Spleen (tissue), 11 donors: ENCODE measurements at regions not wholly inside any gene's neighbourhood (a gene's known extent, or its start where the extent isn't known, plus 50 kb on each side); places are given as distances from the start of the nearest gene placed in this dataset.
A peak's percentile ranks its signal among the peaks of the same experiment; 100 is the strongest.

Experiments
- DNase-seq: peaks from one replicate; pipeline ENCODE4 v3.0.0-alpha.2; 2020
- H3K27ac ChIP-seq, 8 donors: fragments of 200-600 bp; sonication (generic) in 7 of 8; 1 replicate in 4 of 8; 2 replicates in 4 of 8; pipeline versions ENCODE4 v1.5.0 to v1.8.0; 2016 to 2021; ENCODE audit warnings: inconsistent platforms in 4 of 8, mild to moderate bottlenecking in 4 of 8, moderate library complexity in 1 of 8
- H3K27me3 ChIP-seq, 7 donors: fragments of 200-600 bp; sonication (generic) in 6 of 7; replicated peaks in 1 of 7; 1 replicate in 4 of 7; 2 replicates in 3 of 7; pipeline versions ENCODE4 v1.5.0 to v1.8.0; 2016 to 2021; ENCODE audit warnings: inconsistent platforms in 3 of 7, mild to moderate bottlenecking in 1 of 7
- H3K36me3 ChIP-seq, 6 donors: fragments of 200-600 bp; sonication (generic) in 5 of 6; 1 replicate in 4 of 6; 2 replicates in 2 of 6; pipeline versions ENCODE4 v1.5.0 to v1.8.0; 2016 to 2021; ENCODE audit warnings: inconsistent platforms in 2 of 6
- H3K4me1 ChIP-seq, 6 donors: fragments of 200-600 bp; sonication (generic) in 5 of 6; 1 replicate in 3 of 6; 2 replicates in 3 of 6; pipeline versions ENCODE4 v1.5.0 to v1.8.0; 2016 to 2021; ENCODE audit warnings: inconsistent platforms in 3 of 6
- H3K4me3 ChIP-seq, 8 donors: fragments of 200-600 bp; sonication (generic) in 7 of 8; 1 replicate in 4 of 8; 2 replicates in 4 of 8; pipeline versions ENCODE4 v1.5.0 to v1.8.0; 2016 to 2021; ENCODE audit warnings: inconsistent platforms in 4 of 8, mild to moderate bottlenecking in 4 of 8, moderate library complexity in 2 of 8
- H3K9me3 ChIP-seq, 8 donors: fragments of 200-600 bp; sonication (generic) in 7 of 8; 1 replicate in 4 of 8; 2 replicates in 4 of 8; pipeline versions ENCODE4 v1.5.0 to v1.8.0; 2016 to 2021; ENCODE audit warnings: inconsistent platforms in 4 of 8
- POLR2A ChIP-seq, 3 donors: fragments of 450-650 bp; IDR thresholded peaks; one replicate each; pipeline ENCODE4 v1.5.1; 2017; ENCODE audit warnings: antibody characterized with exemption in 3 of 3, mild to moderate bottlenecking in 1 of 3
- POLR2AphosphoS5 ChIP-seq, 3 donors: sonication (generic); formaldehyde crosslinking; IDR thresholded peaks; one replicate each; pipeline ENCODE4 v1.5.1; 2017; ENCODE audit warnings: antibody characterized with exemption in 3 of 3
- WGBS, 5 donors: extraction: QIAGEN DNeasy Blood & Tissue Kit in 3 of 5; methylation state at CpG; one replicate each; pipeline versions ENCODE4 v1.1.5 to v1.1.7; 2013 to 2018; 5-methylcytosine and 5-hydroxymethylcytosine counted together
- intact Hi-C: fragments of 100-400 bp; cut with DNase I; formaldehyde crosslinking; loops from one replicate; pipeline ENCODE4 v1.15.0; 2023; ENCODE audit warnings: low total_unique reads
- TF ChIP-seq, protein P1 (sequence below), 11 experiments: fragments of 200-600 bp in 7 of 11; fragments of 450-650 bp in 4 of 11; sonication (generic) in 4 of 11; IDR thresholded peaks in 8 of 11; conservative IDR thresholded peaks in 3 of 11; 1 replicate in 7 of 11; 2 replicates in 4 of 11; pipeline versions ENCODE4 v1.4.0 to v1.8.0; 2016 to 2021; ENCODE audit warnings: antibody characterized with exemption in 11 of 11, inconsistent platforms in 4 of 11, mild to moderate bottlenecking in 1 of 11
- donor health status: healthy with polysubstance abuse.
- donor health status: DM: no; HTN: no; CAD: no; lungs with moderate emphysema.
- donor health status: DM: no; HTN: no; CAD: no.
- donor health status: Bipolar disorder and iron deficiency.
- donor health status: healthy.
- donor health status: DM: no; HTN: no; CAD: no.
- donor health status: DM: yes; HTN: yes; CAD: no.

DNA sequence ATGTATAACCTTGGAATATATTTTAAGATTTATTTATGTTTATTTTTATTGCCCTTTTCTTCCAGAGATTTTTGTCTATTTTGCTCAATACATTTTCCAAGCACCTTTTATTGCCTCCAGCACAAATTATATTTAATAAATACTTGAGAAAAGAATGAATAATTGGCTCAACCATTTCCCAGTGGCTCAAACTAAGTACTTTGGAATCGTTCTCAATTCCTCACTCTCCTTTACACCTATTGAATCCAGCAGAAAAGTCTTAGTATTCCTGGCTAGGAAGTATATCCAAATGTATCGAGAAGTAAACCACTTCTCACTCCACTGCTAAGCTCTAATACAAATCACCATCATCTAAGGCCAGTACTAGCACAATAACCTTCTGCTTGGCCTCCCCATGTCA is 276.1 kb downstream of the NEBL start:
- DNase-seq = no peak
- intact Hi-C loops = no loop called here

DNA sequence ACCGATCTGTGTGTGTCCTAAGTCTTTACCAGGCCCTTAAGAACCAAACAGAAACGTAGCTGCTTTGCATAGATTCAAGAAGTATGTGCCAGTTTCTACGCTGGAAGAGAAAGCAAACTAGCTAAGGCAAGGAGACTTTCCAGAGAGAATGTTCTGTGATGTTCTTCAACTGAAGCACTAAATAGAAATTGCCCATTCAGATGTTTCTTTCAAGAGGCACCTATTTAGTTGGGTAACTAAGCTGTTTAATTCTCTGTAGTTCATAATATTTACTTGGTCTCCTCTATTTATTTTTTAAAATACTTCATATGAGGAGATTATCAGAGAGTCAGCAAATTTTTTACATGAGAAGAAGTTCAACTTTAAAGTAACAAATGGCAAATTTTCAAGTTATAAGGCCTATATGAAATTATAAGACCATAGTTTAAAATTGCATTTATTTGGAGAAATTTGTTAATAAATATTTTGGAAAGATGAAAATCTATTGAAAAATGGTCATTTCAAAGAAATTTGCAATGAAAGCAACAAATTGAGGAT is 279.0 kb downstream of the NEBL start:
- Histone ChIP-seq H3K4me3 (no peak overlapping the region), H3K4me1 (peaks cover 0 to 15% (median 3%) of the 10 kb centered on the region in 6 donors), H3K27me3 (no peaks in the 10 kb centered on the region), H3K9me3 (no peaks in the 10 kb centered on the region), H3K27ac (no peak overlapping the region), H3K36me3 (no peaks in the 10 kb centered on the region)
- intact Hi-C loops = no loop called here
- TF ChIP-seq POLR2A (IDR thresholded peaks at IDR 0.05) (no peak), POLR2AphosphoS5 (IDR thresholded peaks at IDR 0.05) (no peak)
- TF ChIP-seq, protein P1, sequence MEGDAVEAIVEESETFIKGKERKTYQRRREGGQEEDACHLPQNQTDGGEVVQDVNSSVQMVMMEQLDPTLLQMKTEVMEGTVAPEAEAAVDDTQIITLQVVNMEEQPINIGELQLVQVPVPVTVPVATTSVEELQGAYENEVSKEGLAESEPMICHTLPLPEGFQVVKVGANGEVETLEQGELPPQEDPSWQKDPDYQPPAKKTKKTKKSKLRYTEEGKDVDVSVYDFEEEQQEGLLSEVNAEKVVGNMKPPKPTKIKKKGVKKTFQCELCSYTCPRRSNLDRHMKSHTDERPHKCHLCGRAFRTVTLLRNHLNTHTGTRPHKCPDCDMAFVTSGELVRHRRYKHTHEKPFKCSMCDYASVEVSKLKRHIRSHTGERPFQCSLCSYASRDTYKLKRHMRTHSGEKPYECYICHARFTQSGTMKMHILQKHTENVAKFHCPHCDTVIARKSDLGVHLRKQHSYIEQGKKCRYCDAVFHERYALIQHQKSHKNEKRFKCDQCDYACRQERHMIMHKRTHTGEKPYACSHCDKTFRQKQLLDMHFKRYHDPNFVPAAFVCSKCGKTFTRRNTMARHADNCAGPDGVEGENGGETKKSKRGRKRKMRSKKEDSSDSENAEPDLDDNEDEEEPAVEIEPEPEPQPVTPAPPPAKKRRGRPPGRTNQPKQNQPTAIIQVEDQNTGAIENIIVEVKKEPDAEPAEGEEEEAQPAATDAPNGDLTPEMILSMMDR (IDR thresholded peaks at IDR 0.05 in 8 of 11, conservative IDR thresholded peaks at IDR 0.05 in 3 of 11) = no peak
- DNase-seq = no peak
- WGBS, 5 donors = 55 to 84% (median 79%) methylated on average over 3 of the region's 3 CpGs

More for the DNA sequence above, 276.1 kb downstream of the NEBL start:
- H3K27me3 ChIP-seq = no peaks in the 10 kb centered on the region
- H3K9me3 ChIP-seq = peaks cover 0 to 4% (median 0%) of the 10 kb centered on the region in 8 donors
- no peak overlapping the region for H3K27ac ChIP-seq
- no peak overlapping the region for H3K4me3 ChIP-seq
- H3K4me1 ChIP-seq = peaks cover 0 to 15% (median 3%) of the 10 kb centered on the region in 6 donors
- no peaks in the 10 kb centered on the region for H3K36me3 ChIP-seq
- 80 to 90% (median 86%) methylated on average over 2 of the region's 2 CpGs for WGBS, 5 donors
- TF ChIP-seq POLR2A (IDR thresholded peaks at IDR 0.05) (no peak), POLR2AphosphoS5 (IDR thresholded peaks at IDR 0.05) (no peak)
- TF ChIP-seq, protein P1 (IDR thresholded peaks at IDR 0.05 in 8 of 11, conservative IDR thresholded peaks at IDR 0.05 in 3 of 11) = no peak

DNA sequence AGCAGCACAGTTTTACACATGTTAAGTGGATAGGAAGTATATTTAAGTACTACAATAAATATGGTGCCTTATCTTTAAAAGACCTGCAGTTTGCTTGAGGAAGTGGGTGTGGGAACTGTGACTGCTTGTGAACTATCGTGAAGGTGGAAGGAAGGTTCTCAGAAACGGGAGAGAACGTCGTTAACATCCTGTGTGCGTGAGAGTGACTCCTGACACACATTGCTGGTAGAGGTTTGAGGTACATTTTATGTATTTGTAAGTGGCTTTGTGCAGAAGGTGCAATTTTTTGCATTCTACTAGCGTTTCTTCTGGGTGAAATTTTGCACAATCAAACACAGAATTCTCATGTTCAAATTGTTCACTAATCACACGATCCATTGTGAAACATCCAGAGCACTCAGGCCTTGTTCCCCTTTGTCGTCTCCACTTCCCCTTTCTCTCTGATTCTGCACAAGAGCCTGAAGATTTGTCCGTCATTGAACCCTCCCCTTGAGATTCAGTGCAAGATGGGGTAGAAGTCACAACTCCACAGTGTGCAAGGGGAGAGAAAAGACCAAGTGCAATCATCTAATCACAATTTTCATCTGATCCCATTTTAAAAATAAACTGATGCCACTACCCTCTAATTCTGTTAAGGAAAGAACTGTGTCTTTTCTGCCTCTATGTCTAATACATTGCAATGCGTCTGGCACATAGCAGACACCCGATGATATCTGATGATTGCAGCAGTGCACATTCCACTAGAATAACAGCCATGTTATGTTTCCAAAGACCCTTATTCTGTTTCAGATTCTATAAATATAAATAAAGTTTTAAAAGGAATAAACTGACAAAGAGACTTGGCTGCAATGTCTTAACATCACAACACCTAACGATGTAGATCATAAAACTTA is 279.9 kb downstream of the NEBL start:
- DNase-seq = no peak
- Histone ChIP-seq H3K9me3 (no peaks in the 10 kb centered on the region), H3K27ac (peak overlapping the region in 6 of 8 donors; percentile 12 to 65 (median 48)), H3K36me3 (no peaks in the 10 kb centered on the region), H3K4me3 (peak overlapping the region in 1 of 8 donors; percentile 38), H3K27me3 (no peaks in the 10 kb centered on the region), H3K4me1 (peaks cover 0 to 15% (median 3%) of the 10 kb centered on the region in 6 donors)
- intact Hi-C loops = no loop called here
- 25 to 46% (median 28%) methylated on average over 12 of the region's 12 CpGs for WGBS, 5 donors
- TF ChIP-seq POLR2A (IDR thresholded peaks at IDR 0.05) = no peak
- no peak for TF ChIP-seq POLR2AphosphoS5 (IDR thresholded peaks at IDR 0.05)
- TF ChIP-seq, protein P1 (IDR thresholded peaks at IDR 0.05 in 8 of 11, conservative IDR thresholded peaks at IDR 0.05 in 3 of 11) = no peak

DNA sequence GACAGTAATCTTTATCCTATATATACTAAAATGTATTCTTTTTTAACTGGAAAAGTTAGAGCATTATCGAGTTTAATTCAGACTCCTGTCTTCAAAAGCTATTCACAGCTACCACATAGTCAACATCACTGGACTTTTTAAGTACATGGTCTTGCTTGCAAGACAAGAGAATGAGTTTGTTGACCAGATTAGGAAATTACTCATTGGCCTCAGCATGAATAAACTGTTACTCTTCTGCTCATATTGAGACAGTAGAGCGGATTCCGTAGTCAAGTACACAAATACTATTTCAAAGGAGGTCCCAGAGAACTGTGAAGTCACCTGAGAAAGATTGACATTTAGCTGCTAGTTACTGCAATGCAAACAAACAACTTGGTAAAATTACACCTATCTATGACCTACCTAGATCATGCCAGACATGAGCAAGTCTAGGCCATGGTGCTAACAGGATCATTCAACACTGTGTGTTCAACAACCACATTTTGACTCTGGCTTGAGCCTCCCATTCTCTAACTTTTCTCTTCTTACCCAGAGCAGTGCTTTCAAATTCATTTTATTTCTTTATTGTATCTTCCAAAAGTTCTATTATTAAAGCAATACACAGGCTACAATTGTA is 280.9 kb downstream of the NEBL start:
- Histone ChIP-seq H3K27me3 (no peaks in the 10 kb centered on the region), H3K4me1 (peaks cover 0 to 15% (median 3%) of the 10 kb centered on the region in 6 donors), H3K4me3 (no peak overlapping the region), H3K9me3 (no peaks in the 10 kb centered on the region), H3K36me3 (no peaks in the 10 kb centered on the region), H3K27ac (peak overlapping the region in 4 of 8 donors; percentile 12 to 65 (median 47))
- 84 to 96% (median 94%) methylated on average over 3 of the region's 3 CpGs for WGBS, 5 donors
- intact Hi-C loops = no loop called here
- TF ChIP-seq POLR2A (IDR thresholded peaks at IDR 0.05) (no peak), POLR2AphosphoS5 (IDR thresholded peaks at IDR 0.05) (no peak)
- TF ChIP-seq, protein P1 (IDR thresholded peaks at IDR 0.05 in 8 of 11, conservative IDR thresholded peaks at IDR 0.05 in 3 of 11) = no peak
- DNase-seq = no peak
